ENCODE measurements at regions not wholly inside any gene's neighbourhood (a gene's known extent, or its start where the extent isn't known, plus 50 kb on each side); places are given as distances from the start of the nearest gene placed in this dataset.
"Not testable (repeated sequence)": the region's sequence is repeated elsewhere in the genome, so short reads cannot be mapped to it uniquely, and the experiment has no call there.

DNA sequence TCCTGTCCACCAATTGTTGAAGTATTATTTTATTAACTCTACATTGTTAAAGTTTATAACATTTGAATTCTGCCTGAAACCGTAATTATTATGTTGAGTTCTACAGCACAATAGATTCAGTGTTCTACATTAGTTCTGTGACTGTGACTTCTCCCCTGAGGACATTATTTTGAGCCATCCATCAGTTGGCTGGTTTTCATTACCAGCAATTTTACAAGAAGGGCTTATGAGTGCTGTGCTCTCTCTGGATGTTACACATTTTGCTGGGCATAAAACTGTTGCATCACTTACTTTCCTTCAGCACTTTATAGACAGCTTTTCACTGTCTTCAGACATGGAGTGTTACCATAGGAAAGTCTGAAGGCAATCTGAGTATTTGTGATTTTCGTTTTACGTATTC, 118.2 kb upstream of the KITLG start:
- DNase-seq (ENCODE audit: low read depth), result no peak

DNA sequence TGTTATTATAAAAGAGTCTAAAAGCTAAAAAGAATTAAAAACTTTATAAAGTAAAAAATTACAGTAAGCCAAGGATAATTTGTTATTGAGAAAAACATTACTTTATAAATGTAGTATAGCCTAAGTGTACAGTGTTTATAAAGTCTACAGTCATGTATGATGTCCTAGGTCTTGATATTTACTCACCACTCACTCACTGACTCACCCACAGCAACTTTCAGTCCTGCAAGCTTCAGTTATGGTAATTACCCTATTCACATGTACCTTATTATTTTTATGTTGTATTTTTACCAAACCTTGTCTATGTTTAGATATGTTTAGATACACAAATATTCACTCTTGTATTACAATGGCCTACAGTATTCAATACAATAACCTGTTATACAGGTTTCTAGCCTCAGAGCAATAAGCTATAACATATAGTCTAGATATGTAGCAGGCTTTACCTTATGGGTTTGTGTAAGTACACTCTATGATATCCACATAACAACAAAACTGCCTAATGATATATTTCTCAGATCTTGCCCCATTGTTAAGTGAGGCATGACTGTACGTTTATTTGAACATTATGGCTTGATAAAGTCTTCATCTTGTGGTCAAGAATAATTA, 113.7 kb upstream of the KITLG start:
- no peak for DNase-seq (ENCODE audit: low read depth)

DNA sequence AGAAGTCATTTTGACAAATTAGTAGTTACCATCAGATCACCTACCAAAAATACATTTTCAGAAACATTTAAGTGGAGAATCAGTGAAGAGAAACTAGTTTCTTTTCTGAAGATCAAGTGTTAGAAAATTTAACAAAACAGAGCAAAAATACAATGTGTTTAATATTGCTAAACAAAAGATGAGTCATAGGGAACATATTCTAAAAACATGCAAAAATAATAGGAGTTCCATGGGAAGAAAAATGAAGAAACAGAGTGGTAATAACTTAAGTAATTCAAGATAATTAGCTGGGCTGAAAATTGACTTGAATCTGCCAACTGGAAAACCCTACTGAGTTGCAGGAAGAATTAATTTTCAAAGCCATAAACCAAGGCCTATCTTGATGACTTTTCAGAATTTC, 111.5 kb upstream of the KITLG start:
- no peak for DNase-seq (ENCODE audit: low read depth)

DNA sequence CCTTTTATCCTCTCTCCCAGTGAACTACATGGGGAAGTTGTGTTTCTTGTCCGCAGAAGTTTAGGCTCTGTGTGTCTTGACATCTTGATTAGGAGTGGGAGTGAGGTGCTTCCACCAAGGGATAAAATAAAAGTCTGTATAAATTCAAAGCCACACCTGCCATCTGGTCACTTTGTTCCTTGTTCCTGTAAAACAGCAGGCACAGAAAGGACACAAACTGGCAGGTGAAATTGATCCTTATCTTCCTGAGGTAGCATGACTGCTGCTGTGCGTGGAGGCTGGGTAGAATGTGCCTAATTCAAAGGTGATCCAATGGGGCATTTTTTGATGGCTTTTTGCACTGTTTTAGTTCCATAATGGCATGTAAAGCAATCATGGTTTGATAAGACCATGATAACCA, 104.3 kb upstream of the KITLG start:
- no peak for DNase-seq (ENCODE audit: low read depth)

DNA sequence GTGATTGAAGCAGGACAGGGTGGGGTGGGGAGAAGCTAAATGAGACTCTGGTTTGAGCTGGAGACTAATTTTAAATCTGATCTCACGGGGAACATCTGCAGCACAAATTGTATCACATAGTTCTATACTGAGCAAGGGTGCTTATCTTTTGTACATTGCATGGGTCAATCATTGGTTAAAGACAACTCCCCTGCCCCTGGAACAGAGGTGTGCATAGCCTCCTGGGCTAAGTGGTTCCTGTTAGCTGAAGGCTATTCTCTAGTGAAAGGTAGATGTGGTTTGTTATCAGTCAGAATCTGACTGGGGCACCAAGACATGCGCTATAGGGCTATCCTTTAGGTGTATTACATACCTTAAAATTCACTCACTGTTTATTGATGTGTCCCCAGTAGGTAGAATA, 103.9 kb upstream of the KITLG start:
- no peak for DNase-seq (ENCODE audit: low read depth)

DNA sequence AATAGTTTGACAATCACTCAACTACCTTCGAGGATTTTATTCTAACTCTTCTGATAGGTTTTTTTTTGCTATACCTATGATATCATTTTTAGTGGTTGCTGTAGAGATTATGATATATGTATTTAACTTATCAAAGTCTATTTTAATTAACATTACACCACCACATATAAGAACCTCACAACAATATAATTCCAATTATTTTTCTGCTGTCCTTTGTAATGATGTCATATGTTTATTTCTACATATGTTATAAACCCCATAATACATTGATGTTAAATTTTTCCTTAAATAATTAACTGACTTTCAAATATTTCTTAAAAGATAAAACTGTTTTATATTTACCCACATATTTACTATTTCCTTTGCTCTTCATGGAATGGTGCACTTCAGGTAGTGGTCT, 103.4 kb upstream of the KITLG start:
- no peak for DNase-seq (ENCODE audit: low read depth)

DNA sequence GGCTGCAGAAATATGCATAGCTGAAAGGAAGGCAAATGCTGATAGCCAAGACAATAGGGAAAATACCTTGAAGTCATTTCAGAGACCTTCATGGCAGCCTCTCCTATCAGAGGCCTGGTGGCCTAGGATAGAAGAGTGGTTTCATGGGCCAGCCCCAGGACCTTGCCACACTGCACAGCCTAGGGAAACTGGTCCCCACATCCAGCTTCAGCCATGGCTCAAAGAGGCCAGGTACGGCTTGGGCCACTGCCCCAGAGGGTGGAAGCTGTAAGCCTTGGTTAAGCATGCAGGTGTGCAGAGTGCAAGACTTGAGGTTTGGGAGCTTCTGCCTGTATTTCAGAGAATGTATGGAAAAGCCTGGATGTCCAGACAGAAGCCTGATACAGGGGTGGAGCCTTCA, 101.0 kb upstream of the KITLG start:
- no peak for DNase-seq (ENCODE audit: low read depth)

DNA sequence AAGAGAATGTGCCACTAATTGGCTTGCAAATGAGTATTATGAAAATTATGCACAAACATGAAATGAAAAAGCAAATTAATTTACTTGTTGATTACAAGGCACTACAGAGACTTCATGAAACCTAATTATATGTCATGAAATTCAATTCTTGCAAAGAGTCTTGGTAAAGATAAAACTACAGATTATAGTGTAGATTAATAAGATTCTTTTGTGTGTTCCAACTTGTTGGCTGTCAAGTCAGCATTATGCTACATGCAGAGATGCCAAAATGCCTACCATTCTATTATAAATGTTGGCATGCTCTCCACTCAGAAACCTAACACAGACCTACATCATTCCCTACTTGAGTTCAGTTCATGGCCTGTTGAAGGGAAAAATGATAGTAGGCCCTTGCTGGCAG, 97.2 kb upstream of the KITLG start:
- DNase-seq (ENCODE audit: low read depth), result no peak

DNA sequence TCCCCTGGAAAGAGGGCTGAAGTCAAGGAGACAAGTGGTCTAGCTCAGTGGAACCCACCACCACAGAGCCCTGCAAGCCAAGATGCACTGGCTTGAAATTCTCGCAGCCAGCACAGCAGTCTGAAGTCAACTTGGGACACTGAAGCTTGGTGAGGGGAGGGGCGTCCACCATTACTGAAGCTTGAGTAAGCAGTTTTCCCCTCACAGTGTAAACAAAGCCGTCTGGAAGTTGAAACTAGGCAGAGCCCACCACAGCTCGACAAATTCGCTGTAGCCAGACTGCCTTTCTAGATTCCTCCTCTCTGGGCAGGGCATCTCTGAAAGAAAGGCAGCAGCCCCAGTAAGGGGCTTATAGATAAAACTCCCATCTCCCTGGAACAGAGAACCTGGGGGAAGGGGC, 87.3 kb upstream of the KITLG start:
- DNase-seq (ENCODE audit: low read depth), result not testable (repeated sequence)

DNA sequence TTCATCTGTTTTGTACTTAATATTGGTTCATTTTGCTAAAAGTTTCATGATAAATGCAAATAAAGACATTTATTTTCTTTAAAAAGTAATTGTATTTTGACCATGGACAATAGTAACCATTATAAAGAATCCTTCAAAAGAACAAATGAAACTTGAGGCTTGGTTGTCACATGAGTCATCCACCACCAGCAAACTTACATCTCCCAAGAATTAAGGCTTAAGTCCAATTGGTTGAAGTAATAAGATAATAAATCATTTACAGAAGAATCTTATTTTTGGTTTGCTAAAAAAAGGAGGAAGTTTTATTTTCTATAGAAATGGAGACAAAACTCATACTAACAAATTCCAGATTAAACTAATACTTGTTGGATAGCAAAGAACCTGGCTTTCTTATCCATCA, 84.8 kb upstream of the KITLG start:
- no peak for DNase-seq (ENCODE audit: low read depth)

DNA sequence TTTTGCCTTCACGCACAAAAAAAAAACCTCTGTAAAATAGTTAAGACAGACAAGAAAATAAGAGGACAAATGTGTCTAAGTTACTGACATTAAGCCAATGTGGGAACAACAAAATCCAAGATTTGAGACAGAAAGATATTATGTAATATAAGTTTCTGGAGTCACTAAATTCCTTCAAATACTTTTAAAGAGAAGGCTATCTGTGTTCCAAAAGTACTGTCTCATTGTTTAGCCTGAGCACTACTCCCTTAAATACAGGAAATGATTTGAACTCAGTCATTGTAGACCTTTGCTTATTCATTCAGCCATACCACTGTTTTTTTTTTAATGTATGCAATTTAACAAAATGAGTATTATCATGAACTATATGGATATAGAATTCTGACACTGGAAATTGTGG, 82.7 kb upstream of the KITLG start:
- no peak for DNase-seq (ENCODE audit: low read depth)

DNA sequence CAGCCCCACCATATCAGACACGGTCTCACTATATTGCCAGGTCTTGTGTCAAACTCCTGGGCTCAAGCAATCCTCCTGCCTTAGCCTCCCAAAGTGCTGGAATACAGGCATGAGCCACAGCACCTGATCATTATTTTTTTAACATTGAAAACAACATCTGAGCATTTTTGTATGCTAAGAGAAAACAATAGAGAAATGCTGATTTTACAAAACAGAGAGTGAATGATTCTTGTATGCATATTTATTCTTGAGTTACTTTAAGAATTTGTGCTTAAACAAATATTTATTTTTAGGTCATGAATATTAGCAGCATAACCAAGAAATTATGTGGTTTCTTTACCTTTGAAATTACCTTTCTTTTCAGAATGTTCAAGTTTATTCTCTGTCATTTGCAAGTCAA, 81.8 kb upstream of the KITLG start:
- DNase-seq (ENCODE audit: low read depth), result no peak

DNA sequence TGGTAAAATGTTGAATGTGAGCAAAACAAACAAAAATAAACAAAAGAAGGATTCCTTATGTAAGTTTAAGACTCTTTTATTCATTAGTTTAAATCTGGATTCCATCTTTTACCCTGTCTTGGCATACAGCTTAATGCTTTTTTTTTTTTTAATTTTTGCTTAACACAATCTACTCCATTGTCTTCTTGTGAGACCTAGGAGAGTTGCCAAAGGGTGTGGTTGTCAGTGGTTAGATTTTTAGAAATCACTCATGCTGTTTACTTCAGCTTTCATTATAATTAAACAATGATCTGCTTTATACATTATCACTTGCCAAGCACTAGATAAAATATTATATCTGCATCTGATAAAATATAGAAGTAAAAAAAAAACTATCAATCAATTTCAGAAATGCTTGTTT, 77.7 kb upstream of the KITLG start:
- no peak for DNase-seq (ENCODE audit: low read depth)

DNA sequence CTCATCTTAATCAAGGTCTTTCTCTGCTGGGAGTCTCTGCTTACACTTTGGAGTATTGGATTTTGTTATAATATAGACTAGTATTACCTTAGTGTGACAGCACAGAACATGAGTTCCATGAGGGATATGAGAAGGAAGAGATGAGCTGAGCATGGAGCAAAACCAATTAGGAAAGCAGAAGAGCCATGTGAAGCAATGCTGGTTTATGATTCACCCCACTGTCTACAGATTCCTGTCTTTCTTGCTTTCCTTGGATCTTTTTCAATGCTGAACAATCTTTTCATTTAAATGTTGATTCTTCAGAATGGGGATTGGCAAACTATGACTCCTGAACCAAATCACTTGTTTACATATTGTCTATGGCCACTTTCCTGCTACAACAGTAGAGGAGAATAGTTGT, 70.4 kb upstream of the KITLG start:
- DNase-seq (ENCODE audit: low read depth), result no peak

DNA sequence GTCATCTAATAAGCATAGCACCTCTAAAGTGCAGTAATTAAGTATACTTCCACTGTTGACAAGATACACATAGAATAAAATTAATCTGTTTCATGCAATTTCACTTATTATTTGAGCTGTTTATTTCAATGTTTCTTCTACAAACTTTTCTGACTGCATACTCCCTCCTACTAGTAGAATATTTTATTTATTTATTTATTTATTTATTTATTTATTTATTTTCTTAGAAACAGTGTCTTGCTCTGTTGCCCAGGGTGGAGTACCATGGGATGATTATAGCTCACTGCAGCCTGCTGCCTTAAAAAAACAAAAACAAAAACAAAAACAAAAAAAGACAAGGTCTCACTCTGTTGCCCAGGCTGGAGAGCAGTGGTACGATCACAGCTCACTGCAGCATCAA, 68.4 kb upstream of the KITLG start:
- no peak for DNase-seq (ENCODE audit: low read depth)

DNA sequence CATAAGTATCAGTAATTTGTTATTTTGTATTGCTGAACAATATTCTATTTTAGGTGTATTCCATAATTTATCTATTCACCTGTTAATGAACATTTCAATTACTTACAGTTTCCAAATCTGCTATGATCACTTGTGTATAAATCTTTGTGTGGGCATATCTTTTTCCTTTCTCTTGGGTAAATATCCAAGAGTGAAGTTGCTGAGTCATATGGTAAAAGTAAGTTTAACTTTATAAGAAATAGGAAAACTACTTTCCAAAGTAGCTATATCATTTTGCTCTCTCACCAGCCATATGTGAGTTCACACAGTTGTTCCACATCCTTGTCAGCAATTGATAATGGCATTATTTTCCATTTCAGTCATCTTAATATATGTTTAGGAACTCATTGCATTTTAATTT, 66.6 kb upstream of the KITLG start:
- DNase-seq (ENCODE audit: low read depth), result no peak

DNA sequence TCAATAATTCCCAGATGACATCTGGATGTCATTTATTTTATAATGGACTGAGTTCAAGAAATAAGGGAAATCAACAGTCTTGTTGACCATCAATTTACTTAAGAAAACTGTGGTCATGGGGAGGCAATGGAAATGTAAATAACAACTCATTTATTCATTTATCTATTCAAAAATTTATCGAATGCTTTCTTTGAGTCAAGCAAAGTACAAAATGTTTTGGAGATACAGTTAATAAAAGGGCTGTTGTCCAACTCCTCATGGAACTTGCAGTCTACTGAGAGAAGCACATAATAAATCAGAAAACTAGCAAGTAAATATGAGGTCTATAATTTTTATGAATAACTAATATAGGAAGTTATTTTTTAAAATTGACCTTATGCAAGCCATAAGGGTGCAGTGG, 65.5 kb upstream of the KITLG start:
- no peak for DNase-seq (ENCODE audit: low read depth)

DNA sequence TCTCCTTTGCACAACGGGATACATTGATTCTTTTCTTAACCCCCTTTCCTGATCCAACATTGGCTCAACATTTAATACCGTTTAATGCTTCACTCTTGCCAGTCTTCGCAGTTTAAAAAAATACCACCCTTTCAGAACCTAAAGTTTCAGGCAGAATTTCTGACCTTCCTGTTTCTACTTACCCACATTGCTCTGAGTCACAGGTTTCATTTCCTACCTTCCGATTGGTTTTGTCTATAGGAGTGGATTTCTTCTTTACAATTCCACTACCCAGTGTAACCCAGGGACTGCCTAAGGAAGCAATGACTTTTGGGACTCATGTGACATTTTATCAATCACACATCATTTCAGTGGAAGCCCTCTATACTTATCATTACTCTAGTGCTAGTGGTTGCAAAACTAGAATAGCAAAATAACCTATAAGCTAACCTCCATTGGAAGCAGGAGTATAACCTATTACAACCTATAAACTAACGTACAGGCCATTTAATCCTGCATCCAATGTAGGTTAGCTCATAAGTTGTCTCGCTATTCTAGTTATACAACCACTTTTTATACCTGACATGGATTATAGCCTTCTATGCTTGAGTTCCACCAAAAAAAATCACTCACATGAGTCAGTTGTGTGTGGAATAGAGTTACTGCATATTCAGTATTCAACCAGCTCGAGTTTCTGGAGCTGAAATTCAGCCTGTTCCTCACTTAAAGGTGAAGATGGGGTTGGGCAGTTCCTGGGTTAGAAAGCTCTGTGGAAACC, 64.9 kb upstream of the KITLG start:
- DNase-seq (ENCODE audit: low read depth), result no peak

DNA sequence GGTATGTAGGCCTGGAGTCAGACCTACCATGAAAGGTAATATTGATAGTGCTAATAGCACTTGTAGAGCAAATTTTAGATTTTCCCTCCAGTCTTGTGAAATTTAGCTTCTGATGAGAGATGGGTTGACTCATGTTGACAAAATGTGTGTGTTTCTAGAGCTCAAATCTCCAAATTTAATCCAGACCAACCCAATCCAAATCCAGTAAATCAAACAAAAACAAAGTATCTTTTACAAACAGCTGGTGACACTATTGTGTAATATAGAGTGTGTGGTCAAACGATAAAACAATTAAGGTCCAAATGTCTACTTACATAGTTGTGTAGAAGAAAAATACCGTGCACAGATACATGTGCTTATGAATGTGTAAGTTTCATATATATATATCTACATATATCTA, 63.4 kb upstream of the KITLG start:
- DNase-seq (ENCODE audit: low read depth), result no peak

DNA sequence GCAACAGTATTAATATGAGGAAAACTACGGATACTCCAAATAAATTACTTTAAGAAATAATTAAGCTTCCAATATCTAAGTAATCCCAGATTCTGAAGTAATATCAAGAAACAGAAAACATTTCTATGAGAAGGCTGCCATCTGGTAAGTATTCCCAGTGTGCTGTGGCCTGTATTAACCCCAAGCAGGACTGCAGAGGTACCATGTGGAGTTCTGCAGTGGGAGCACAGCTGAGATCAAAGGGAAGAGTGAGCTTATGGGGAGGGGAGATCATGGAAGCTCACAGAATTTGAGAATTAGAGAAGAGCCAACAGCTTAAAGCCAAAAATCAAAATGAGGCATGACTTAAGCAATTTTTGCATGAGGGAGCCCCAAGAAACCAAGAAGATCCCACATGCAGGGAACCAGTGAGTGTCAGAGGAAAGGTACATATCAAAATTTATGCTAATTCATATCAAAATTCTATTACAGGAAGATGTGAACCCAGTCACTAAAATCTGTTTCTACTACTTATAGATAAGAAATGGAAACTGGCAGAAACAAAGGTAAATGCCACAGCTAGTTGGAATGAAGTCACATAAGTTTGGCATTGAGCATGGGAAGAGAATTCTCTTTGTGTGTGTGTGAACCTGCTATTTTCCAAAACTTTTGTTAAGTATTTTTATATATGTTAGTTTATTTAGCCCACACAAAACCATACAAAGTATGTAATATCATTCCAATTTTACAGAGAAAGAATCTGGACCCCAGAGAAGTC, 62.6 kb upstream of the KITLG start:
- no peak for DNase-seq (ENCODE audit: low read depth)

DNA sequence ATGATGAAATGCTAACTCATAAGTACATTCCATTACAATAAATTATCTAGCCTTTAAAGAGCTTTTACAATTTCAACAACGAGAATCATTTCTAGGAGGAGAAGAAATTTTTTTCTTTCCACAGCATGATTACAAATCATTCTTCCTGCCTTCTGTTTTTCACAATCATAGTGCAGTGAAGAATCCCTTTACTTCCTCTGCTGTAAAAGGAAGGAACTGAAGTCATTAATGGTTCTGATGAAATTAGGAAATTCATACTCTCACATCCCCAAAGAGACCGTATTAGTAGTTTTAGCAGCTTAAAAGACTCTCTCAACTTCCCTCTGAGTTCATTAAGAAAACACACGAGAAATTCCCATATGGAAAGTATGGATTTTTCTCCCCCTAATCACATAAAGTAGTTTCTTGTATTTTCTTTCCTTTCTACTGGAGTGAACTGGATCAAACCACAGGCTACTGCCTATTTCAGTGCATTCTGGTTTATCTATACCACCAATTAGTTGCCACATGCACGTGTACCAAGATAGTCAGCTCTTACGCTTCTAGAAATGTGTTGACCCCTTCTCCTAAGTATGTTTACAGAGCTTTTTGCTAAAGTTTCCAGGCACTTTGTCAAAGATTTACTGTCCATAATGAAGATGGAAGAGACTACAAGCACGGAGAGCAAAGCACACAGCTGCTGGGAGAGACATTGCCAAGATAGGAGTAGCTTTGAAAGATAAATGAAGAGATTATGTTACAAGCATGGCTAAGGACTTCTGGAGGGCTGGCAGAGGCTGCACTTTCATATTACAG, 58.9 kb upstream of the KITLG start:
- no peak for DNase-seq (ENCODE audit: low read depth)

DNA sequence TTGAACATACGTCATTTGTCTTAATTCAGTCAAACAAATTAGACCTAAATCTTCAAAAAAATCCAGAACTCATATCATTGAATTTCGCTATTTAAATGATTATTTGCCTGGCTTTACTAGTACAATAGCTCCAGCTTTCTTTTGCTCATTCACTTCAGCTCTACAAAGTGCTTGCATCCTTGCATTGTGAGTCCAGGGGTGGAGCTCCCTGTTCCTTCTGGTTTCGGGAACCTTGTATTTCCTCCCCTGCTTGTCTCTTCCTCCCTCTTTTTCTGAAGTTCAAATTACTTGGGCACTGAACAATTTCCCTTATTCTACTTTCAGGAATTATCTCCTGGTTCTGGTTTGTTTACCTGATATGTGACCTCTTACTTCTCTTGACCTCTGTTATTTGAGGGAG, 58.1 kb upstream of the KITLG start:
- DNase-seq (ENCODE audit: low read depth), result no peak

DNA sequence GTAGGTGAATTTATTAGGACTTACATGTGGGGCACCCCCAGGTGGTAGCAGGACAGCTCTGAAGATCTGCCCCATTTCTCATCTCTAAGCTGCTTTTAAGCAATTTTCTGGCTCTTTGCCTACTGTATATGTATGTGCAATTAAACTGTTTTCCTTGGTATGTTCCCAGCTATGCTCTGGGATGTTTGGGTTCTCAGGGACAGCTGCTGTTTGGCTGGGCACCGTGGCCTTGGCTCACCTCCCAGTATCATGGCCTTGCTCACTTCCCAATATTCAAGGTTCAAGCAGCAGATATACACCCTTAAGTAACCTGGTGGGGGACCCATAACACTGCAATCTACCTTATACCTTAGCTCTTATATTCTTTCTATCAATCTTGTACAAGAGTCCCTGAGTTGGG, 53.7 kb upstream of the KITLG start:
- no peak for DNase-seq (ENCODE audit: low read depth)

All from stimulated activated CD4-positive, alpha-beta T cell treated with anti-CD3 and anti-CD28 coated beads, Interleukin-2, amount 100 ng/mL, for 4 hours (primary cell).